T follicular helper cell (primary cell): ENCODE measurements at regions not wholly inside any gene's neighbourhood (a gene's known extent, or its start where the extent isn't known, plus 50 kb on each side); places are given as distances from the start of the nearest gene placed in this dataset.

Experiments used
- DNase-seq: peaks from one replicate; pipeline ENCODE4 v3.0.0-alpha.2; 2020; ENCODE audit warnings: low read depth

- DNase-seq, result no peak
Observed at GRCh38 chr11:116182356-116182966, 590.3 kb downstream of the BUD13 start.

- DNase-seq, result no peak
Observed at GRCh38 chr11:116180806-116181600, 591.8 kb downstream of the BUD13 start.

DNA sequence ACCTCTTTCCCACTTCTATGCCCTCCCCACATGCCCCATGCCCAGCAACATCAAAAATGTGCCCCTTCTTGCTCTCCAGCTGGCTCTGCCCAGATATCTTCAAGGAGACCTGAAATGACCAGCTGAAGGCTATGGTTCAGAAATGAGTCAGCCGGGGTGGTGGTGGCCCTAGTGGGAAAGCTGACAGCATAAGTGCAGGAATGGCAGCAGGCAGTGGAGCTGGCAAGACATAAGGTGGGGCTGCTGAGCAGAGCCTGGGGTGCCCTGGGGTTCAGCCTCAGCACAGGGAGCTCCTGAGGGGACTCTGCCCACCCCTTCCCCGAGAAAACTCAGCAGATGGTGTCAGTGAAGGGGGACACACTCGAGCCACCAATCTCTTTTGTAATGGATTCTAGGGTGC is 593.4 kb downstream of the BUD13 start:
- DNase-seq, result no peak

DNA sequence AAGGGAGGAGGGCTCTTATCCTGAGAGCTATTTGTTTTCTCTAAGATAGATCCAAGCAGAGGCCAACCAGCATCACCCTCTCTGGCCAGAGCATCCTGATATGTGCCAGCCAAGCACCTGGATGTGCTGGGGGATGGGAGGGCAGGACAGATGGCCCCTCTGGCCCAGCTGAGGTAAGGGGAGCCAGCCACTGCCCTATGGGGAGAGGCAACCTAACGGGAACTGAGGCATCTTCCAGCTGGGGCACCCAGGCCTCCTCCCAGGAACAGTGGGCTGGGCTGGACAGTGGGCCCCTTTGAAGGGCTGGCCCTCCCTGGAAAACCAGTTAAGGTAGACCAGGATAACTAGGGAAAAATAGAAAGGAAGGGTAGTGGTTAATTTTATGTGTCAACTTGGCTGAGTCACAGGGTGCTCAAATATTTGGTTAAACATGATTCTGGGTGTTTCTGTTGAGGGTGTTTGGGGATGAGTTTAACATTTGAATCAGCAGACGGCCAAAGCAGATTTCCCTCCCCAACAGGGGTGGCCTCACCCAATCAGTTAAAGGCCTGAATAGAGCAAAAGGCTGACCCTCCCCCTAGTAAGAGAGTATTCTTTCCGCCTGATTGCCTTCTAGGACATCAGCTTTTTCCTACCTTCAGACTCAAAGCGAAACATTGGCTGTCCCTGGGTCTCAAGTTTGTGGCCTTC is 595.1 kb downstream of the BUD13 start:
- no peak for DNase-seq

- no peak for DNase-seq
Observed at GRCh38 chr11:116176484-116177005, 596.2 kb downstream of the BUD13 start.

- DNase-seq, result no peak
Observed at GRCh38 chr11:116175707-116176106, 597.1 kb downstream of the BUD13 start.

GRCh38 chr11:116173941-116174911 is 598.6 kb downstream of the BUD13 start:
- DNase-seq, result no peak

GRCh38 chr11:116173506-116173905 is 599.3 kb downstream of the BUD13 start:
- DNase-seq, result no peak

DNA sequence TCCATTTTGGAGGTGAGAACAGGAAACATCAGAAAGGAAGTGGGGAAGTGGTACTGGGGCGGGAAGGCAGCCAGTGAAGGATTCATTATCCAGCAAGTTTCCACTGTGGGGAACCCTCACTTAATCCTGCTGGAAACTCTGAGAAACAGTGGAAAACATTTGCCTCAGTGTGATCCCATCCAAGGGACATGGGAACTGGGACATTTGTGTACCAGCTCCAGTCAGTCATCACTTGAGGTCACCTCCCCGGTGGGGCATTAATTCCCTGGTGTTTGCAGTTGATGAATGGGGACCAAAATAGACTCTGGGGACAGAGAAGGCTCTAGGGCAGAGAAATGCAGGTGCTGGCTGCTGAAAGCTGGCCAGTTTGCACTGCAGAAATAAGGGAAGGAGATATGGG is 599.9 kb downstream of the BUD13 start:
- DNase-seq, result no peak

DNA sequence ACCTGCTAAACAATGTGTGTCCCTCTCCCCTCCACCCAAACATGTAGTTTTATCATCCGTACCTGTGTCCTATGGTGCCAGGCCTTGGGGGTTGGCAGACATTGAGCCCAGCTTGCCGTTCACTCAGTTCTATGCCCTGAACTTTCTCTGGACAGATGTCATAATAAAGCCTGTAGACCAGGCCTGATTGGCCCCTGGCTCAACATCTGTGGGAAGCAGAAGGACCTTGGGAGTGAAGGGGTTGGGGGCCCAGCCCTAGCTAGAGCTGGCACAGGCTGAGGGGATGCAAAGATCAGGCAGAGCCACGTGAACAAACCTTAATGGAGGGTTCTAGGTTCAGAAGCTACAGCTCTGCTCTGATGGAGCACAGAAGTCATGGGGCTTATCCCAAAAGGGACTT is 600.6 kb downstream of the BUD13 start:
- DNase-seq, result no peak

GRCh38 chr11:116171271-116172140 is 601.3 kb downstream of the BUD13 start:
- no peak for DNase-seq

GRCh38 chr11:116170526-116171120 is 602.2 kb downstream of the BUD13 start:
- DNase-seq, result no peak

DNA sequence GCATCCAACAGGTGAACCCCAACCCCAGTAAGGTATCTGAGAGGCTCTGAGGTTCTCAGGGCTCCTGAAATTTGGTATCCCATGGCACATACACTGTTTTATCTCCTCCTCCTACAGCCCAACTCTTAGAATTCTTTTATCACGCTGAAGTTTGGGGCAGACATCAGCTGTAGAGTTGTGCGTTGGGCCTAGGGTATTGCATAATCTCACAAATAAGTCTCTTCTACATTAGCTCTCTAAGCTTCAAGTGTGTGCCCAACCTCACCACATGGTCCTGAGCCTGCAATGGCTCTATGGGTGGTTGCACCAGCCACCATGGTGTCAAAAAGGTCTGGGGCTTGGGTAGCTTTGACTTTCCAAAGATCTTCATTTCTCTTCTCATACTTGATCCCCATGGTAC is 603.0 kb downstream of the BUD13 start:
- DNase-seq, result no peak

DNA sequence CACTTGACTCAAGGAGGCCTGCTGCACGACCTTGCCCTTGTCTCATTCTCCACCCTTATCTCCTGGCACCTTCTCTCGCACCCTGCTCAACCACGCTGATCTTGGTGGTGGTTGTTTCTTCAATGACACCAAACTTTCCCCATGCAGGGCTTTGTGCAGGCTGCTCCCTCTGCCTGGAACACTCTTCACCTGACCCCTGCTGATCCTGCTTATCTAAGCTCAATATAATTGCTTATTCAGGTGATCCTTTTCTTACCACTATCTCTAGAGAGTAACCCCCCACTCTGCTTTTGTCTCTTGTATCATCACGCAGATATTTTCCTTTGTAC is 604.4 kb downstream of the BUD13 start:
- no peak for DNase-seq

DNA sequence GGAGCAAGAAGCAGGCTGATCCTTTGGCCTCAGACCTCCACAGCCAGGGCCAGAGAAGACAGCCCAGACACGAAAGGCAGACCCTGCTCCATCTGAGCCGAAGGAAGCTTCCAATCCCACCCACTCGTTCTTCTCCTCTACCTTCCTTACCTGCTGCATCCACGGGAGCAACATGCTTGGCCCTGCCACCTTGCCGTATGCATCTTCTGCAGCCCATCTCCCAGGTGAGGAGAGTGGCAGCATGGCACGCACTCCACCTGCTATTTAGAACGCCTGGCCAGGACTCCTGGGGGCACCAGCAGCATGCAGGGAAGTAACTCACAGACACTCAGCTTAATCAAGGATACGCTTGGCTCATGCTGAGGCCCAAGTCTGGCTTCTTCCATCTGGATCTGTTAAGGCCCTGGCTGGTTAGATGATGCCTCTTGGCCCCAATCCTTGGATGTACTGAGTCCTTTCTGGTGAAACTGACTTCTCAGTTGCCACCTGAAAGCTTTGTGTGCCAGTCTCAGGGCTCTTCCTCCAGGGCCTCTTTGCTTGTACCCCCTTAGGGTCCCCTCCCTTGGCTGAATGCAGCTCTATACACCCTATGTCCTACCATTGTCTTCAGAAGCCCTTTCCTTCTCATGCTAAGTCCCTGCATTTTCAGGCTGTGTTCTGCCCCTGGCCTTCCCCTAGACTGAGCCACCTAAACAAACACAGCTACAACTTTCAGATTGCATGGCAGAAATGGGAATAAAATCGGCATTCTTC is 604.9 kb downstream of the BUD13 start:
- DNase-seq, result no peak

DNA sequence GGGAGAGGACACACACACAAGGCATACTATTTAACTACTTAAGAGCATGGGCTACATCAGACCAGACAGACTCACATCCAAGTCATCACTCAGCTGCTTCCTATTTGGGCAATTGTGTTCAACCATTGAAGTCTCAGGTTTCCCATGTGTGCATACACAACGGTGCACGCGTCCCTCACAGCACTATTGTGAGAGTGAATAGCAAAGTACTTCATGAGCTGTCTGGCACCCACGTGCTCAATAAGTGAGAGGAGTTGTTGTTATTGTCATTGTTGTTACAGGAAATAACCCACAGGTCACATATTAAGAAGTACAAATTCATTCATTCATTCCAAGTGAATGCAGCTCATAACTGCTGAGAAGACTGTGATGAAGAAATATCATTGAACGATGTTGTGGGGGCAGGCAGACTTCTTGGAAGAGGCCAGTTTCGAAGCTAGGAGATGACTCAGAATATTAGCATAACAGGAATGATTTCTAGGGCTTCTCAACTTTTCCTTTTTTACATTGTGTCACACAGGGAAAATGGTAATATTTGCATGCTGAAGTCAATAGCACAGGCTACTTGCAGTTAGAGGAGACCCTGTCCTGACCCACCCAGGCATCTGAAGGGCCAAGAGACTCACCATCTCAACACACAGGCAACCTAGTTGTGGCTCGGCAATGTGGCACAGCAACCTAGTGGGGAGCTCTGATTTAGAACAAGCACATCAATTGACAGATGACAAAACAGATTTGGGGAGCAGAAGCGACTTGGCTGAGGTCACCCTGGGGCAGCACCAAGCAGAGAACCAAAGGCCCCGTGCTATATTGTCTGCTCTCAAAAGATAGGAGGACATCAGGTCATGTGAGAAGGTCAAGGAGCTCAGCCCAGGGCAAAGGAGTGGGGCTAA is 606.0 kb downstream of the BUD13 start:
- DNase-seq, result no peak

DNA sequence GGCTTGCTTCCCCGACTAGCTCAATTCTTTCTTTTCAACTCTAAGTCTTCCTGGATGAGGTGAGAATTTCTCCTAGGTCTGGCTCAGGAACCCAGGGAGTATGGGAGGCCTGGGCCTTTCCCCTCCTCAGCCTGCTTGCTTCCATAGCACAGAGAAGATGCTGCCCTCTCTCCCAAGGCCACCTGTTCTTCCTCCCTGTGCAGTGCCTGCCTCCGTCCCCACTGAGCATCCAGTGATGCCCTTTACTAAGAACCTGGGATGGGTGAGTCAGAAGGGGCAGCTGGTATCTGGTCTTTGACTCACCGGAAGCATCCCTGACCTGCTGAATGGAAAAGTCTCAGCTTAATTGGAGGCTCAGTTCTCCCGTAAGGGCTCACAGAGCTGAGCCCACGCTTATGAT is 607.9 kb downstream of the BUD13 start:
- no peak for DNase-seq

DNA sequence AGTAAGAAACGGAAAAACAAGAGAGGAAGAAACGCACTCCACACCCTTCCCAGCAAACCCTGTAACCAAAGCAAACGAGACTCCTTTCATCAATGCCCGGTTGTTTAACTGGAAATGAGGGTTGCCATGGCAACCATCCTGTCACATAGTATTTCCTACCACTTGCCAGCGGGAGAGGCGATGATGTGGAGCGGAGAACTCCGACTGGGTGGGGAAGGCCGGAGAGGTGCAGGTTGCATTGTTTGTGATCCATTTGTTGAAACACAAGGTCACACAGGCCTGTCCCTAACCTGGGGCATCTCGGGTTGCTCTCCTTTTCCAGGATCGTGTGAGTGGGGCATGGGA is 609.9 kb downstream of the BUD13 start:
- no peak for DNase-seq
